ENCODE measurements at regions not wholly inside any gene's neighbourhood (a gene's known extent, or its start where the extent isn't known, plus 50 kb on each side); places are given as distances from the start of the nearest gene placed in this dataset.
"Not testable (repeated sequence)": the region's sequence is repeated elsewhere in the genome, so short reads cannot be mapped to it uniquely, and the experiment has no call there.

- no peak for DNase-seq
Observed at GRCh38 chrX:65610481-65610880, 57.0 kb upstream of the MSN start.

GRCh38 chrX:65610040-65610439, 57.4 kb upstream of the MSN start:
- DNase-seq: no peak

GRCh38 chrX:65609237-65609636, 58.2 kb upstream of the MSN start:
- DNase-seq: no peak

- no peak for DNase-seq
Observed at GRCh38 chrX:65608026-65608425, 59.4 kb upstream of the MSN start.

- no peak for DNase-seq
Observed at GRCh38 chrX:65607070-65607742, 60.2 kb upstream of the MSN start.

GRCh38 chrX:65602221-65602560, 65.3 kb upstream of the MSN start:
- DNase-seq: no peak

- DNase-seq: no peak
Observed at GRCh38 chrX:65601530-65602220, 65.8 kb upstream of the MSN start.

- no peak for DNase-seq
Observed at GRCh38 chrX:65601126-65601525, 66.3 kb upstream of the MSN start.

- no peak for DNase-seq
Observed at GRCh38 chrX:65600106-65600505, 65.5 kb upstream of the LAS1L start.

GRCh38 chrX:65598559-65599147, 64.1 kb upstream of the LAS1L start:
- DNase-seq: no peak

- DNase-seq: no peak
Observed at GRCh38 chrX:65596270-65597034, 61.9 kb upstream of the LAS1L start.

GRCh38 chrX:65595460-65595876, 60.9 kb upstream of the LAS1L start:
- peak; percentile 36 for DNase-seq

GRCh38 chrX:65591206-65591605, 56.6 kb upstream of the LAS1L start:
- no peak for DNase-seq

GRCh38 chrX:65589304-65589703, 54.7 kb upstream of the LAS1L start:
- DNase-seq: no peak

GRCh38 chrX:65588795-65589194, 54.2 kb upstream of the LAS1L start:
- no peak for DNase-seq

- no peak for DNase-seq
Observed at GRCh38 chrX:65587616-65588526, 53.3 kb upstream of the LAS1L start.

- no peak for DNase-seq
Observed at GRCh38 chrX:65586491-65586890, 51.9 kb upstream of the LAS1L start.

GRCh38 chrX:65585226-65585625, 50.6 kb upstream of the LAS1L start:
- not testable (repeated sequence) for DNase-seq
